H1 (cell line): ENCODE measurements at regions not wholly inside any gene's neighbourhood (a gene's known extent, or its start where the extent isn't known, plus 50 kb on each side); places are given as distances from the start of the nearest gene placed in this dataset.

Source experiments
- CBX8 ChIP-seq: fragments of 300-800, 300-1000 bp; sonication (generic); IDR thresholded peaks from 2 replicates; pipeline ENCODE4 v1.7.1; 2016; ENCODE audit warnings: low read depth, low read length, borderline replicate concordance
- CEBPB ChIP-seq: IDR thresholded peaks from 2 replicates; pipeline ENCODE4 v1.6.1; 2012; ENCODE audit warnings: low read depth, low read length
- CHD1 ChIP-seq: IDR thresholded peaks from 2 replicates; pipeline ENCODE4 v1.6.1; 2012; ENCODE audit warnings: low read depth, low read length, improper control_type of control experiment
- CREB1 ChIP-seq: IDR thresholded peaks from 2 replicates; pipeline ENCODE4 v1.6.1; 2012; ENCODE audit warnings: inconsistent platforms
- E2F6 ChIP-seq: IDR thresholded peaks from 2 replicates; pipeline ENCODE4 v1.6.1; 2012; ENCODE audit warnings: inconsistent platforms
- EZH2 ChIP-seq: fragments of 200-600 bp; sonication (generic); IDR thresholded peaks from 2 replicates; pipeline ENCODE4 v1.7.1; 2012; ENCODE audit warnings: low read depth, mild to moderate bottlenecking, moderate library complexity, low read length, inconsistent platforms; ENCODE audit not compliant: severe bottlenecking
- JUN ChIP-seq: IDR thresholded peaks from 2 replicates; pipeline ENCODE4 v1.6.1; 2011; ENCODE audit warnings: low read depth, mild to moderate bottlenecking, improper control_type of control experiment, low read length
- PHF8 ChIP-seq: fragments of 200-600 bp; sonication (generic); conservative IDR thresholded peaks from 2 replicates; pipeline ENCODE4 v1.7.1; 2012; ENCODE audit warnings: low read depth, mild to moderate bottlenecking, inconsistent platforms, low read length, moderate library complexity
- POLR2A ChIP-seq, 2 experiments: IDR thresholded peaks; 1 replicate in 1 of 2; 2 replicates in 1 of 2; pipeline ENCODE4 v1.6.1; 2011; ENCODE audit warnings: low read depth in 2 of 2, low read length in 2 of 2, mild to moderate bottlenecking in 2 of 2; ENCODE audit errors: control extremely low read depth in 1 of 2
- RNF2 ChIP-seq: fragments of 200-900, 300-1000 bp; sonication (generic); IDR thresholded peaks from 2 replicates; pipeline ENCODE4 v1.7.1; 2016; ENCODE audit warnings: borderline replicate concordance, low read depth, mild to moderate bottlenecking, antibody characterized with exemption, low read length; ENCODE audit not compliant: poor library complexity, severe bottlenecking; ENCODE audit errors: missing control alignments
- SP2 ChIP-seq: IDR thresholded peaks from 2 replicates; pipeline ENCODE4 v1.6.1; 2012; ENCODE audit warnings: mild to moderate bottlenecking, low read length, inconsistent platforms
- TAF1 ChIP-seq: IDR thresholded peaks from 2 replicates; pipeline ENCODE4 v1.6.1; 2011; ENCODE audit warnings: mild to moderate bottlenecking, low read depth, low read length
- ZNF274 ChIP-seq: IDR thresholded peaks from 2 replicates; pipeline ENCODE4 v1.7.0; 2012; ENCODE audit warnings: low read length, borderline replicate concordance; ENCODE audit errors: extremely low read depth
- TF ChIP-seq, protein P1 (sequence below), 3 experiments: IDR thresholded peaks; 1 replicate in 2 of 3; 2 replicates in 1 of 3; pipeline versions ENCODE4 v1.5.1 to v1.6.1; 2011; ENCODE audit warnings: low read length in 3 of 3, mild to moderate bottlenecking in 3 of 3, inconsistent platforms in 2 of 3, low read depth in 1 of 3, moderate library complexity in 1 of 3; ENCODE audit not compliant: insufficient read depth in 1 of 3; ENCODE audit errors: control extremely low read depth in 1 of 3

DNA sequence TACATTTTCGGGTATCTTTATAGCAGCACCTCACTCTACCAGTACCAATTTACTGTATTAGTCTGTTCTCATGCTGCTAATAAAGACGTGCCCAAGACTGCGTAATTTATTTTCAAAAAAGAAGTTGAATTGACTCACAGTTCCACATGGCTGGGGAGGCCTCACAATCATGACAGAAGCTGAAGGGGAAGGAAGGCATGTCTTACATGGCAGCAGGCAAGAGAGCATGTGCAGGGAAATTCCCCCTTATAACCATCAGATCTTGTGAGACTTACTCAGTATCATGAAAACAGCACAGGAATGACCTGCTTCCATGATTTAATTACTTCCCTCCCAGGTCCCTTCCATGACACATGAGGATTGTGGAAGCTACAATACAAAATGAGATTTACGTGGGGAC, 602.6 kb upstream of the DAB2 start:
- TF ChIP-seq, protein P1, sequence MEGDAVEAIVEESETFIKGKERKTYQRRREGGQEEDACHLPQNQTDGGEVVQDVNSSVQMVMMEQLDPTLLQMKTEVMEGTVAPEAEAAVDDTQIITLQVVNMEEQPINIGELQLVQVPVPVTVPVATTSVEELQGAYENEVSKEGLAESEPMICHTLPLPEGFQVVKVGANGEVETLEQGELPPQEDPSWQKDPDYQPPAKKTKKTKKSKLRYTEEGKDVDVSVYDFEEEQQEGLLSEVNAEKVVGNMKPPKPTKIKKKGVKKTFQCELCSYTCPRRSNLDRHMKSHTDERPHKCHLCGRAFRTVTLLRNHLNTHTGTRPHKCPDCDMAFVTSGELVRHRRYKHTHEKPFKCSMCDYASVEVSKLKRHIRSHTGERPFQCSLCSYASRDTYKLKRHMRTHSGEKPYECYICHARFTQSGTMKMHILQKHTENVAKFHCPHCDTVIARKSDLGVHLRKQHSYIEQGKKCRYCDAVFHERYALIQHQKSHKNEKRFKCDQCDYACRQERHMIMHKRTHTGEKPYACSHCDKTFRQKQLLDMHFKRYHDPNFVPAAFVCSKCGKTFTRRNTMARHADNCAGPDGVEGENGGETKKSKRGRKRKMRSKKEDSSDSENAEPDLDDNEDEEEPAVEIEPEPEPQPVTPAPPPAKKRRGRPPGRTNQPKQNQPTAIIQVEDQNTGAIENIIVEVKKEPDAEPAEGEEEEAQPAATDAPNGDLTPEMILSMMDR (IDR thresholded peaks at IDR 0.05; ENCODE audit: control extremely low read depth in 1 of 3, insufficient read depth in 1 of 3, low read depth in 1 of 3, low read length in 3 of 3): no peak
- TF ChIP-seq TAF1 (no peak), CEBPB (no peak), RNF2 (no peak), EZH2 (no peak), E2F6 (no peak), SP2 (no peak), POLR2A (IDR thresholded peaks at IDR 0.05; ENCODE audit: control extremely low read depth in 1 of 2, low read depth in 2 of 2, low read length in 2 of 2) (no peak), ZNF274 (no peak), JUN (no peak), CHD1 (no peak), CBX8 (no peak), CREB1 (no peak), PHF8 (no peak)
